ENCODE measurements at regions not wholly inside any gene's neighbourhood (a gene's known extent, or its start where the extent isn't known, plus 50 kb on each side); places are given as distances from the start of the nearest gene placed in this dataset.

DNA sequence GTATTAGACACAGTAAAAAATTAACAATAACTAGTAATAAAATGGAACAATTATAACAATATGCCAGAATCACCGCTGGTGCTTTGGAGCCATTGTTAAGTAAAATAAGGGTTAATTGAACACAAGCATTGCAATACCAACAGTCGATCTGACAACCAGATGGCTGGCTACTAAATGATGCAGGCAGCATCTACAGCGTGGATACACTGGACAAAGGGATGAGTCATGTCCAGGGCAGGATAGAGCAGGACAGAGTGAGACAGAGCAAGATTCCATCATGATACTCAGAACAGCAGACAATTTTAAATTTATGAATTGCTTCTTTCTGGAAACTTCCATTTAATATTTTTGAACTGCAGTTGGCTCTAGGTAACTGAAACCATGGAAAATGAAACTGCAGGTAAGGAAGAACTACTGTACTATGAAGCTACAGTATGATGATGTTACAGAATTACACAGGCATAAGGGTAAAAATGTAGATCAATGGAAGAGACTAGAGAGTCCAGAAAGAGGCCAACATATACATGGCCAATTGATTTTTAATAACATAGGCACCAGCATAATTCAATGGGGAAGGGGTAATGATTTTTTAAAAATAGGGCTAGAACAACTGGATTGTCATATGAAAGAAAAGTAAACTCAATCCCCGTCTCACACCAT is 168.7 kb downstream of the RRAGC start:
- TF ChIP-seq, protein P1, sequence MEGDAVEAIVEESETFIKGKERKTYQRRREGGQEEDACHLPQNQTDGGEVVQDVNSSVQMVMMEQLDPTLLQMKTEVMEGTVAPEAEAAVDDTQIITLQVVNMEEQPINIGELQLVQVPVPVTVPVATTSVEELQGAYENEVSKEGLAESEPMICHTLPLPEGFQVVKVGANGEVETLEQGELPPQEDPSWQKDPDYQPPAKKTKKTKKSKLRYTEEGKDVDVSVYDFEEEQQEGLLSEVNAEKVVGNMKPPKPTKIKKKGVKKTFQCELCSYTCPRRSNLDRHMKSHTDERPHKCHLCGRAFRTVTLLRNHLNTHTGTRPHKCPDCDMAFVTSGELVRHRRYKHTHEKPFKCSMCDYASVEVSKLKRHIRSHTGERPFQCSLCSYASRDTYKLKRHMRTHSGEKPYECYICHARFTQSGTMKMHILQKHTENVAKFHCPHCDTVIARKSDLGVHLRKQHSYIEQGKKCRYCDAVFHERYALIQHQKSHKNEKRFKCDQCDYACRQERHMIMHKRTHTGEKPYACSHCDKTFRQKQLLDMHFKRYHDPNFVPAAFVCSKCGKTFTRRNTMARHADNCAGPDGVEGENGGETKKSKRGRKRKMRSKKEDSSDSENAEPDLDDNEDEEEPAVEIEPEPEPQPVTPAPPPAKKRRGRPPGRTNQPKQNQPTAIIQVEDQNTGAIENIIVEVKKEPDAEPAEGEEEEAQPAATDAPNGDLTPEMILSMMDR (IDR thresholded peaks at IDR 0.05; ENCODE audit: insufficient read depth, low read depth, low read length, missing control alignments), result no peak
- DNase-seq (ENCODE audit: low read depth), result no peak
- no peak overlapping the region for H3K4me3 ChIP-seq (ENCODE audit: low read depth, low read length)

DNA sequence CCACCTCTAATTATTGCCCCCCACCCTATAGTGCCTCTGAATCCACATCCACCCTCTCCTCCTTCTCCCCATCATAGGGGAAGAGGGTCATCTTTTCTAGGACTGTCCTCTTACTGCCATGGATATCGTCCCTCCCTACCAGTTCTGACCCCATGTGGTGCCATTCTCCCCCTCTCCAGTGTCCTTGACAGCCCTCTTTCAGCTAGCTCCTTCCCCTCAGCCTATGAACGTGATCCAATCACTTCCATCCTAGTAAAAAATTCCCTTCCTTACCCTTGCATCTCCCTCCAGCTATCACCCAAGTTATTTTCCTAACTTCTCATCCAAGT is 172.7 kb downstream of the RRAGC start:
- TF ChIP-seq, protein P1 (IDR thresholded peaks at IDR 0.05; ENCODE audit: insufficient read depth, low read depth, low read length, missing control alignments), result no peak
- DNase-seq (ENCODE audit: low read depth), result no peak
- H3K4me3 ChIP-seq (ENCODE audit: low read depth, low read length), result no peak overlapping the region

DNA sequence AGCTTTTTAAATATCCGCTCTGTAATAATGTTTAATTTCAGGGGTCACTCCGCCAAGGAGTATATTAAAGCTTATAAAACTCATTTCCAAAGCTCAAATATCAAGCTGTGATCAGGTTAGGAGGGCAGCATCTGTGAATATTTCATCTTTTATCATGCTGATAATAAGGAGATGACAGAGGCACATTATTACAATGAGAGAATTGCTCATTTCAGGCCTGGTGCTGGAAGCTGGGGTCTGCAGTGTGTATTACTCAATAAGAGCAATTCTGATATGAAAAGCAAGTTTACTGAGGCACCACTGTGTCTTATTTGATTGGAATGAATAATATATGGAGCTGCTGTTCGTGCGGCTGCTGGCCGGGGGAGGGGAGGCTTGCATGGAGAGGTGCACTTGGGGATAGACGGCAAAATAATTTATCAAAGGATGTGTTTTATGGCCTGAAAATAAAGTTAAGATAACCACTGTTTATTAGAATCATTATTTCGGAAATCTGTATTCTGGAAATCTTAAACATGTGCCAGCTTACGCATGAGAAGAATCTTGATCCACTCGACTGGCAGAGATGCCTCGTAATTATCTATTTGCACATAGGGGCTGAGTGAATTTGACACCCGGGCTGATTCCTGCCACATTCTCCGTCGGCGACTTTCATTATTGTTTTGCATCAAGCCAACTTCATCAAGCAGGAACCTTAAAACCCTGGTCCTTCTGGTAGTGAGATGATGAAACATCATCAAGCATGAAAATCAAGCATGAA is 173.2 kb downstream of the RRAGC start:
- no peak for DNase-seq (ENCODE audit: low read depth)
- TF ChIP-seq, protein P1 (IDR thresholded peaks at IDR 0.05; ENCODE audit: insufficient read depth, low read depth, low read length, missing control alignments), result no peak

DNA sequence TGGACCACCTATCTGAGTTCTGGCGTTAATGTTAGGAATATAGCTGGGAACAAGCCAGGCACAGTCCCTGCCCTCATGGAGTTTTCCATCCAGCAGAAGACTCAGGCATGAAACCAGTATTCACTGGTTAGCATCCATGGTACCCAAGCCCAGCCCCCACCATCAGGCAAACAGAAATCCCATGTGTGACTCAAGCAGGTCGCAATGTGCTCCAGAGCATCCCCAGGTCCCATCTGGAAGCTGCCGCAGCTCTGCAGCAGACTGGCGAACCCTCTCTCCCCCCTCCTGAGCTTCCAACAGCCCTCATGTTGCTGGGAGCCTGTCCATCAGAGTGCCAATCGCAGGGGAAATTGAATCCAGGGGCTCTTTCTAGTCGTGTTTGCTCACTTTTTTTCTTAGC is 174.2 kb downstream of the RRAGC start:
- no peak for DNase-seq (ENCODE audit: low read depth)
- TF ChIP-seq, protein P1 (IDR thresholded peaks at IDR 0.05; ENCODE audit: insufficient read depth, low read depth, low read length, missing control alignments), result no peak
- no peak overlapping the region for H3K4me3 ChIP-seq (ENCODE audit: low read depth, low read length)

More for the DNA sequence above, 173.2 kb downstream of the RRAGC start:
- H3K4me3 ChIP-seq (ENCODE audit: low read depth, low read length), result no peak overlapping the region

DNA sequence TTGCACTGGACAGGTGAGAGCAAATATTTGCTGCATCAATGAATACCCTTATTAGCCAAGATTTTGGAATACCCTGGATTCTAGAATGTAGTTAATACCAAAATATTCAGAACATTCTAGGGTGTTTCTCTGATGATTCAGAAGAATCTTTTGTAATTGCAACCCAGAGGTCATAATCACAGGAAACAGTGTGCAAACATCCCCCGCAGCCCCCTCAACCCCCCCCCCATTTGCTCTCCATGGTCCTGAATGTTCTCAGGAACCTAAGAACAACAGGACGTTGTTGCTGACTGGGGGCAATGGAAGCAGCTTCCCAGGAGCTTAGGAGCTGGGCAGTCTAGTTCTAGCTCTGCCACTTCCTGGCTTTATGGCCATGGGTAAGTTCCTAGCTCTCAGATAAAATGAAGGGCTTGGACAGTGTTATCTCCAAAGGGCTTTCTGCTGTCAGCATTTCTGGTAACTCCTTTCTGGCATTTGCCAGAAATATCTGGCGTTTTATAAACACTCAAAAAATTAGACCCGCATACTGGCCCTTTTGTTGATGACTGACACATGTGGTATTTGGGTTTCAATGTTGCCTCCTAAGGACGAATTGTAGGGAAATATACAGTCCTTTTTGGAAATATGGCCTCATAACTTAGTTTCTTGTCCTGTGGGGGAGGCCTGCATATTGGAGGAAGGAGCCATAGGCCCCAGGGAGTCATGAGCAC is 178.6 kb downstream of the RRAGC start:
- TF ChIP-seq, protein P1 (IDR thresholded peaks at IDR 0.05; ENCODE audit: insufficient read depth, low read depth, low read length, missing control alignments), result no peak
- DNase-seq (ENCODE audit: low read depth), result no peak
- H3K4me3 ChIP-seq (ENCODE audit: low read depth, low read length), result no peak overlapping the region

DNA sequence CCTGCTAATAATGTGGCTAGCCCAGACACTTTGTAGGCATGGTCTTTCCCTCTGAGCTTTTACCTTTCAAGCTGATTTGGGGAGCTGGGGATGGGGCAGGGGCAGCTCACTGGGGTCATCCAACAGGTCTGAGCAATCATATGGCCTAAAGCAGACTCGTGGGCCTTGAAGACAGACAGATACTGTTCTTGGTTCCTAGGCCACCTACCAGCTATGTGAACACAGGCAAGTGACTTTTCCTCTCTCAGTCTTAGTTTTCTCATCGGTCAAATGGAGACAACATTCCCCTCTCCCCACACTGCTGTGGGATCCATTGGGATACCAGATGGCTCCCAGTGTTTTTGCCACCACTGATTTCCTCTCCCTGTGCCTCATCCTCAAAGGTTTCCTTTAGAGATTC is 181.8 kb downstream of the RRAGC start:
- H3K4me3 ChIP-seq (ENCODE audit: low read depth, low read length), result no peak overlapping the region
- DNase-seq (ENCODE audit: low read depth), result no peak
- TF ChIP-seq, protein P1 (IDR thresholded peaks at IDR 0.05; ENCODE audit: insufficient read depth, low read depth, low read length, missing control alignments), result no peak

Data from GM12865 (cell line).